ENCODE measurements at regions not wholly inside any gene's neighbourhood (a gene's known extent, or its start where the extent isn't known, plus 50 kb on each side); places are given as distances from the start of the nearest gene placed in this dataset.

DNA sequence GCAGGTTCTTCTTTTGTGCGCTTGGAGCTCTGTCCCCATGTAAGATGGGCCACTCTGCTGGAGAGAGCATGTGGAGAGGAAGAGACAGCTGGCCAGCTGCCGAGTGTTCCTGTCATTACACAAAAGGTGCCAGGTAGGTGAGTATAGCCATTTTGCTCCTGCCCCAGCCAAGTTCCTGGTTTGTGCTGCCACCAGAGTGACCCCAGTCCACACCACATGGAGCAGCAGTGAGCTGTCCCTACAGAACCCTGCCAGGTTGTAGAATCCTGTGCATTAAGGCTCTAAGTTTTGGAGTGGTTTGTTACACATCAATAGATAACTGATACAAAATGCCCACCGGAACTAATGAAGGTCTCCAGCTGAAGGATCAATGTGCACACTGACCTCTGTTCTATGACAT lies 84.6 kb upstream of the GHITM start:
- Mint-ChIP-seq H3K4me1 (ENCODE audit: low read depth, unreplicated experiment) (no peaks in the 10 kb centered on the region), H3K27me3 (ENCODE audit: unreplicated experiment) (no peaks in the 10 kb centered on the region), H3K9me3 (ENCODE audit: unreplicated experiment) (no peaks in the 10 kb centered on the region), H3K4me3 (ENCODE audit: unreplicated experiment) (no peak overlapping the region), H3K27ac (ENCODE audit: unreplicated experiment) (no peak overlapping the region), H3K36me3 (ENCODE audit: unreplicated experiment) (no peaks in the 10 kb centered on the region)
- no peak for DNase-seq
- TF ChIP-seq, protein P1, sequence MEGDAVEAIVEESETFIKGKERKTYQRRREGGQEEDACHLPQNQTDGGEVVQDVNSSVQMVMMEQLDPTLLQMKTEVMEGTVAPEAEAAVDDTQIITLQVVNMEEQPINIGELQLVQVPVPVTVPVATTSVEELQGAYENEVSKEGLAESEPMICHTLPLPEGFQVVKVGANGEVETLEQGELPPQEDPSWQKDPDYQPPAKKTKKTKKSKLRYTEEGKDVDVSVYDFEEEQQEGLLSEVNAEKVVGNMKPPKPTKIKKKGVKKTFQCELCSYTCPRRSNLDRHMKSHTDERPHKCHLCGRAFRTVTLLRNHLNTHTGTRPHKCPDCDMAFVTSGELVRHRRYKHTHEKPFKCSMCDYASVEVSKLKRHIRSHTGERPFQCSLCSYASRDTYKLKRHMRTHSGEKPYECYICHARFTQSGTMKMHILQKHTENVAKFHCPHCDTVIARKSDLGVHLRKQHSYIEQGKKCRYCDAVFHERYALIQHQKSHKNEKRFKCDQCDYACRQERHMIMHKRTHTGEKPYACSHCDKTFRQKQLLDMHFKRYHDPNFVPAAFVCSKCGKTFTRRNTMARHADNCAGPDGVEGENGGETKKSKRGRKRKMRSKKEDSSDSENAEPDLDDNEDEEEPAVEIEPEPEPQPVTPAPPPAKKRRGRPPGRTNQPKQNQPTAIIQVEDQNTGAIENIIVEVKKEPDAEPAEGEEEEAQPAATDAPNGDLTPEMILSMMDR (IDR thresholded peaks at IDR 0.05; ENCODE audit: partially characterized antibody, unreplicated experiment) = no peak

DNA sequence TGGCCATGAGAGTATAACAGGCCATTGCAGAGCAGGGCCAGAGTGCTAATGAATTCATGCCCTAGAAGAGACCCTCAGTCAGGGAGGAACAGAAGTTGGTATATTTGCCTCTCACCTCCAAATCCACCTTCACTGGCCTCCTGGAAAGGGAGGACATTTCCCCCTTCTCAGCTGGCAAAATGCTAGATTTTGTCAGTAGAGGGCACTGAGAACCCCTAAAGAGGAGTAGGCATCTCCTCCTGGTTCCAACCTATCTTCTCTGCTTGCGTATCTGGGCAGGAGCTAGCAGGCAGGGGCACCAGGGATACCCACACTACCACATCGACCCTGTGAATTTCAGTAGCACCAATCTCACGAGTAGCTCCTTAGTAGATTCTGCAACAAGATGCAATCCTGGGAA lies 79.8 kb upstream of the GHITM start:
- Mint-ChIP-seq H3K36me3 (ENCODE audit: unreplicated experiment) (no peaks in the 10 kb centered on the region), H3K4me3 (ENCODE audit: unreplicated experiment) (no peak overlapping the region), H3K4me1 (ENCODE audit: low read depth, unreplicated experiment) (no peaks in the 10 kb centered on the region), H3K27me3 (ENCODE audit: unreplicated experiment) (peaks cover 1% of the 10 kb centered on the region), H3K9me3 (ENCODE audit: unreplicated experiment) (no peaks in the 10 kb centered on the region), H3K27ac (ENCODE audit: unreplicated experiment) (no peak overlapping the region)
- TF ChIP-seq, protein P1 (IDR thresholded peaks at IDR 0.05; ENCODE audit: partially characterized antibody, unreplicated experiment) = no peak
- DNase-seq = no peak

- no peak overlapping the region for H3K4me3 Mint-ChIP-seq (ENCODE audit: unreplicated experiment)
- peaks cover 1% of the 10 kb centered on the region for H3K27me3 Mint-ChIP-seq (ENCODE audit: unreplicated experiment)
- no peak for DNase-seq
- no peak overlapping the region for H3K27ac Mint-ChIP-seq (ENCODE audit: unreplicated experiment)
- H3K36me3 Mint-ChIP-seq (ENCODE audit: unreplicated experiment) = no peaks in the 10 kb centered on the region
- TF ChIP-seq, protein P1 (IDR thresholded peaks at IDR 0.05; ENCODE audit: partially characterized antibody, unreplicated experiment) = no peak
- H3K4me1 Mint-ChIP-seq (ENCODE audit: low read depth, unreplicated experiment) = no peaks in the 10 kb centered on the region
- no peaks in the 10 kb centered on the region for H3K9me3 Mint-ChIP-seq (ENCODE audit: unreplicated experiment)
These were observed 75.9 kb upstream of the GHITM start for GRCh38 chr10:84063440-84063839.

GRCh38 chr10:84065804-84066601 lies 73.3 kb upstream of the GHITM start:
- Mint-ChIP-seq H3K36me3 (ENCODE audit: unreplicated experiment) (no peaks in the 10 kb centered on the region), H3K4me3 (ENCODE audit: unreplicated experiment) (no peak overlapping the region), H3K4me1 (ENCODE audit: low read depth, unreplicated experiment) (no peaks in the 10 kb centered on the region), H3K27ac (ENCODE audit: unreplicated experiment) (no peak overlapping the region), H3K9me3 (ENCODE audit: unreplicated experiment) (no peaks in the 10 kb centered on the region), H3K27me3 (ENCODE audit: unreplicated experiment) (peaks cover 1% of the 10 kb centered on the region)
- TF ChIP-seq, protein P1 (IDR thresholded peaks at IDR 0.05; ENCODE audit: partially characterized antibody, unreplicated experiment) = no peak
- DNase-seq = no peak

GRCh38 chr10:84074521-84074920 lies 64.8 kb upstream of the GHITM start:
- H3K36me3 Mint-ChIP-seq (ENCODE audit: unreplicated experiment) = no peaks in the 10 kb centered on the region
- DNase-seq = no peak
- no peak overlapping the region for H3K27ac Mint-ChIP-seq (ENCODE audit: unreplicated experiment)
- H3K4me1 Mint-ChIP-seq (ENCODE audit: low read depth, unreplicated experiment) = no peaks in the 10 kb centered on the region
- TF ChIP-seq, protein P1 (IDR thresholded peaks at IDR 0.05; ENCODE audit: partially characterized antibody, unreplicated experiment) = no peak
- peaks cover 1% of the 10 kb centered on the region for H3K27me3 Mint-ChIP-seq (ENCODE audit: unreplicated experiment)
- no peaks in the 10 kb centered on the region for H3K9me3 Mint-ChIP-seq (ENCODE audit: unreplicated experiment)
- no peak overlapping the region for H3K4me3 Mint-ChIP-seq (ENCODE audit: unreplicated experiment)

Measured in glutamatergic neuron (in vitro differentiated cells).